ENCODE measurements at regions not wholly inside any gene's neighbourhood (a gene's known extent, or its start where the extent isn't known, plus 50 kb on each side); places are given as distances from the start of the nearest gene placed in this dataset.

DNA sequence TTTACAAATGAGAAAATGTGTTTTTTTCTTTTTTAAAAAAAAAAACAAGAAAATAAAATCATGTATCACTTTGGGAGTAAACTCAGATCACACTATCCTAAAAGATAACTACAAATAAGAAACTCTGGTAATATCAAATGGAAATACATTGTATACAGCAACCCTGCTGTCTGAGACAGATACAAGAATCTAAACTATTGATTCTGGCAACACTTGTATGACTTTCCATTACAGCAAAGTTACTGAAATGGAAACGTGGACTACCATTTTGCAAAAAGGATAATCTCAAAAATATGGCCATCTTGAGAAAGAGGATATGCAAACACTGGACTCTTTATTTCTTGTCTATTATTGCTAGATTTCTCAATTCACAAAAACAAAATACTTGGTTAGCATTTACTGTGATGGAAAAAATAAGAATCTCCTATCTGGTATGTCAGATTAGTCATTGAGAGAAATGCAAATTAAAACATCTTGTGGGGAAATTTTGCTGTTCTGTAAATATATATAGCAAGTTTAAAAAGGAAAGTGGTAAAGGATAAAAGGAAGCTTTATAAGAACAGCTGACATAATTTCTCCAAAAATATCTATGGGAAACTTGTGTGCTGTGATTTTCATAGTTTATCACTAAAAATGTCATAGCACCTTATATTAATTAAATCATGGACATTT is 112.9 kb upstream of the FER start:
- TF ChIP-seq, protein P1, sequence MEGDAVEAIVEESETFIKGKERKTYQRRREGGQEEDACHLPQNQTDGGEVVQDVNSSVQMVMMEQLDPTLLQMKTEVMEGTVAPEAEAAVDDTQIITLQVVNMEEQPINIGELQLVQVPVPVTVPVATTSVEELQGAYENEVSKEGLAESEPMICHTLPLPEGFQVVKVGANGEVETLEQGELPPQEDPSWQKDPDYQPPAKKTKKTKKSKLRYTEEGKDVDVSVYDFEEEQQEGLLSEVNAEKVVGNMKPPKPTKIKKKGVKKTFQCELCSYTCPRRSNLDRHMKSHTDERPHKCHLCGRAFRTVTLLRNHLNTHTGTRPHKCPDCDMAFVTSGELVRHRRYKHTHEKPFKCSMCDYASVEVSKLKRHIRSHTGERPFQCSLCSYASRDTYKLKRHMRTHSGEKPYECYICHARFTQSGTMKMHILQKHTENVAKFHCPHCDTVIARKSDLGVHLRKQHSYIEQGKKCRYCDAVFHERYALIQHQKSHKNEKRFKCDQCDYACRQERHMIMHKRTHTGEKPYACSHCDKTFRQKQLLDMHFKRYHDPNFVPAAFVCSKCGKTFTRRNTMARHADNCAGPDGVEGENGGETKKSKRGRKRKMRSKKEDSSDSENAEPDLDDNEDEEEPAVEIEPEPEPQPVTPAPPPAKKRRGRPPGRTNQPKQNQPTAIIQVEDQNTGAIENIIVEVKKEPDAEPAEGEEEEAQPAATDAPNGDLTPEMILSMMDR (IDR thresholded peaks at IDR 0.05) = no peak
- TF ChIP-seq POLR2A (IDR thresholded peaks at IDR 0.05) = no peak
- no peak for TF ChIP-seq POLR2AphosphoS5 (IDR thresholded peaks at IDR 0.05; ENCODE audit: insufficient read depth in 1 of 2, low read depth in 1 of 2)

Measured in vagina (tissue), 2 donors.